GM23248 (cell line): ENCODE measurements at regions not wholly inside any gene's neighbourhood (a gene's known extent, or its start where the extent isn't known, plus 50 kb on each side); places are given as distances from the start of the nearest gene placed in this dataset.

Experiments used
- EZH2 ChIP-seq: fragments of 200-600 bp; sonication (generic); IDR thresholded peaks from 2 replicates; pipeline ENCODE4 v1.6.1; 2018; ENCODE audit warnings: antibody characterized with exemption, mild to moderate bottlenecking; ENCODE audit not compliant: insufficient read depth, poor library complexity, severe bottlenecking
- EZH2phosphoT487 ChIP-seq: fragments of 200-600 bp; sonication (generic); IDR thresholded peaks from 2 replicates; pipeline ENCODE4 v1.6.1; 2018; ENCODE audit warnings: antibody characterized with exemption, moderate library complexity, mild to moderate bottlenecking, low read depth; ENCODE audit not compliant: insufficient read depth

DNA sequence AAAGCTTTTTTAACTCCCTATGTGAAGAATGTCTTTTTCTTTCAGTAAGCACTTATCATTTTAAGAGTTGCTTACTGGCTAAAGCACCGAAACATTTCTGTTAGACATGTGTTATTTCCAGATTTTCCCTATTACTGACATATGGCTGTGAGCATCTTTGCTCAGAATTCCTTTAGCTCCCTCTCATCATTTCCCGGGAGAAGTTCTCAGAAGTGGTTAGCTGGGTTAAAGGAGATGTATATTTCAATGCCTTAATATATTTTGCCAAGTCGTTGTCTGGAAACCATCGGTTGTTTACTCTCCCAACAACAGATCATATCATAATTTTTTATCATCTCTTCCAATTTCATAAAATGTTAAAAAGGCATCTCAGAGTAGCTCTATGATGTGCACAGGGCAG lies 396.5 kb downstream of the OCA2 start:
- TF ChIP-seq EZH2 (no peak), EZH2phosphoT487 (no peak)
